ENCODE measurements at regions not wholly inside any gene's neighbourhood (a gene's known extent, or its start where the extent isn't known, plus 50 kb on each side); places are given as distances from the start of the nearest gene placed in this dataset.

DNA sequence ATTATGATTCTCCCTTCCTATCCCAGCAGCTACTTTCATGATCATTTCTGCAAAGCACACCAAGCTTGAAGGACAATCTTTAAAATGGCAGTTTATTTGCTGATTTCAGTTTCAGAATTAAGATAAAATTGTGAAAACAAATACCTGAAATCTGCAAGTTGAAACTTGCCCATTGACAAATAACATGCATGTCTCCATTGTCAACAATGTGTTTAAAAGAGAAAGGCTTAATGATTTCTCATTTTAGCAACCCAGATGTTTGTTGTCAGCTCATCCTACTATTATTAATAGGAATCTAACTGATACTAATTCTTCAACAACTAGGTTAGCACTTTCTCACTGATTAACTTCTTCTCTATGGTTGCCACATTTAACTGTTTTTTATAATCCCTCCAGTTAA lies 474.6 kb downstream of the PRKD1 start:
- H3K27ac ChIP-seq, result no peak overlapping the region

More for the DNA sequence above, 474.6 kb downstream of the PRKD1 start:
- no peak for DNase-seq (ENCODE audit: low read depth in 1 of 2, low spot score in 1 of 2)
- CTCF ChIA-PET, result no interaction called here
- H3K4me3 ChIP-seq, result no peak overlapping the region
- H3K9me3 ChIP-seq, result no peaks in the 10 kb centered on the region
- POLR2A ChIA-PET, result no interaction called here
- H3K4me2 ChIP-seq, result no peak overlapping the region
- no peak for FAIRE-seq
- H3K4me1 ChIP-seq, result no peaks in the 10 kb centered on the region
- no peak for TF ChIP-seq MYC (IDR thresholded peaks at IDR 0.05; ENCODE audit: borderline replicate concordance, low read length)
- TF ChIP-seq FOXS1 (CRISPR knock-in tag; IDR thresholded peaks at IDR 0.05), result no peak
- TF ChIP-seq CHD4 (IDR thresholded peaks at IDR 0.05; ENCODE audit: borderline replicate concordance), result no peak
- TF ChIP-seq, protein P1, sequence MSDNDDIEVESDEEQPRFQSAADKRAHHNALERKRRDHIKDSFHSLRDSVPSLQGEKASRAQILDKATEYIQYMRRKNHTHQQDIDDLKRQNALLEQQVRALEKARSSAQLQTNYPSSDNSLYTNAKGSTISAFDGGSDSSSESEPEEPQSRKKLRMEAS (IDR thresholded peaks at IDR 0.05), result no peak
- TF ChIP-seq CHD2 (IDR thresholded peaks at IDR 0.05; ENCODE audit: low read length, partially characterized antibody), result no peak
- TF ChIP-seq KDM1A (IDR thresholded peaks at IDR 0.05; ENCODE audit: low read depth), result no peak
- TF ChIP-seq, protein P2, sequence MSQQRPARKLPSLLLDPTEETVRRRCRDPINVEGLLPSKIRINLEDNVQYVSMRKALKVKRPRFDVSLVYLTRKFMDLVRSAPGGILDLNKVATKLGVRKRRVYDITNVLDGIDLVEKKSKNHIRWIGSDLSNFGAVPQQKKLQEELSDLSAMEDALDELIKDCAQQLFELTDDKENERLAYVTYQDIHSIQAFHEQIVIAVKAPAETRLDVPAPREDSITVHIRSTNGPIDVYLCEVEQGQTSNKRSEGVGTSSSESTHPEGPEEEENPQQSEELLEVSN (IDR thresholded peaks at IDR 0.05; ENCODE audit: borderline replicate concordance, low read depth), result no peak
- no peak for TF ChIP-seq HOXB13 (CRISPR knock-in tag; IDR thresholded peaks at IDR 0.05; ENCODE audit: low read depth)
- no peak for TF ChIP-seq NFE2L2 (conservative IDR thresholded peaks at IDR 0.05; ENCODE audit: low read length)
- TF ChIP-seq RAD21 (conservative IDR thresholded peaks at IDR 0.05 in 1 of 2, IDR thresholded peaks at IDR 0.05 in 1 of 2), result no peak
- no peak for TF ChIP-seq ZNF302 (CRISPR knock-in tag; IDR thresholded peaks at IDR 0.05)
- TF ChIP-seq, protein P3, sequence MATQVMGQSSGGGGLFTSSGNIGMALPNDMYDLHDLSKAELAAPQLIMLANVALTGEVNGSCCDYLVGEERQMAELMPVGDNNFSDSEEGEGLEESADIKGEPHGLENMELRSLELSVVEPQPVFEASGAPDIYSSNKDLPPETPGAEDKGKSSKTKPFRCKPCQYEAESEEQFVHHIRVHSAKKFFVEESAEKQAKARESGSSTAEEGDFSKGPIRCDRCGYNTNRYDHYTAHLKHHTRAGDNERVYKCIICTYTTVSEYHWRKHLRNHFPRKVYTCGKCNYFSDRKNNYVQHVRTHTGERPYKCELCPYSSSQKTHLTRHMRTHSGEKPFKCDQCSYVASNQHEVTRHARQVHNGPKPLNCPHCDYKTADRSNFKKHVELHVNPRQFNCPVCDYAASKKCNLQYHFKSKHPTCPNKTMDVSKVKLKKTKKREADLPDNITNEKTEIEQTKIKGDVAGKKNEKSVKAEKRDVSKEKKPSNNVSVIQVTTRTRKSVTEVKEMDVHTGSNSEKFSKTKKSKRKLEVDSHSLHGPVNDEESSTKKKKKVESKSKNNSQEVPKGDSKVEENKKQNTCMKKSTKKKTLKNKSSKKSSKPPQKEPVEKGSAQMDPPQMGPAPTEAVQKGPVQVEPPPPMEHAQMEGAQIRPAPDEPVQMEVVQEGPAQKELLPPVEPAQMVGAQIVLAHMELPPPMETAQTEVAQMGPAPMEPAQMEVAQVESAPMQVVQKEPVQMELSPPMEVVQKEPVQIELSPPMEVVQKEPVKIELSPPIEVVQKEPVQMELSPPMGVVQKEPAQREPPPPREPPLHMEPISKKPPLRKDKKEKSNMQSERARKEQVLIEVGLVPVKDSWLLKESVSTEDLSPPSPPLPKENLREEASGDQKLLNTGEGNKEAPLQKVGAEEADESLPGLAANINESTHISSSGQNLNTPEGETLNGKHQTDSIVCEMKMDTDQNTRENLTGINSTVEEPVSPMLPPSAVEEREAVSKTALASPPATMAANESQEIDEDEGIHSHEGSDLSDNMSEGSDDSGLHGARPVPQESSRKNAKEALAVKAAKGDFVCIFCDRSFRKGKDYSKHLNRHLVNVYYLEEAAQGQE (IDR thresholded peaks at IDR 0.05), result no peak
- TF ChIP-seq, protein P4, sequence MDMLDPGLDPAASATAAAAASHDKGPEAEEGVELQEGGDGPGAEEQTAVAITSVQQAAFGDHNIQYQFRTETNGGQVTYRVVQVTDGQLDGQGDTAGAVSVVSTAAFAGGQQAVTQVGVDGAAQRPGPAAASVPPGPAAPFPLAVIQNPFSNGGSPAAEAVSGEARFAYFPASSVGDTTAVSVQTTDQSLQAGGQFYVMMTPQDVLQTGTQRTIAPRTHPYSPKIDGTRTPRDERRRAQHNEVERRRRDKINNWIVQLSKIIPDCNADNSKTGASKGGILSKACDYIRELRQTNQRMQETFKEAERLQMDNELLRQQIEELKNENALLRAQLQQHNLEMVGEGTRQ (IDR thresholded peaks at IDR 0.05), result no peak
- TF ChIP-seq, protein P5, sequence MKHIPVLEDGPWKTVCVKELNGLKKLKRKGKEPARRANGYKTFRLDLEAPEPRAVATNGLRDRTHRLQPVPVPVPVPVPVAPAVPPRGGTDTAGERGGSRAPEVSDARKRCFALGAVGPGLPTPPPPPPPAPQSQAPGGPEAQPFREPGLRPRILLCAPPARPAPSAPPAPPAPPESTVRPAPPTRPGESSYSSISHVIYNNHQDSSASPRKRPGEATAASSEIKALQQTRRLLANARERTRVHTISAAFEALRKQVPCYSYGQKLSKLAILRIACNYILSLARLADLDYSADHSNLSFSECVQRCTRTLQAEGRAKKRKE (CRISPR knock-in tag; IDR thresholded peaks at IDR 0.05; ENCODE audit: low read depth), result no peak
- TF ChIP-seq, protein P6, sequence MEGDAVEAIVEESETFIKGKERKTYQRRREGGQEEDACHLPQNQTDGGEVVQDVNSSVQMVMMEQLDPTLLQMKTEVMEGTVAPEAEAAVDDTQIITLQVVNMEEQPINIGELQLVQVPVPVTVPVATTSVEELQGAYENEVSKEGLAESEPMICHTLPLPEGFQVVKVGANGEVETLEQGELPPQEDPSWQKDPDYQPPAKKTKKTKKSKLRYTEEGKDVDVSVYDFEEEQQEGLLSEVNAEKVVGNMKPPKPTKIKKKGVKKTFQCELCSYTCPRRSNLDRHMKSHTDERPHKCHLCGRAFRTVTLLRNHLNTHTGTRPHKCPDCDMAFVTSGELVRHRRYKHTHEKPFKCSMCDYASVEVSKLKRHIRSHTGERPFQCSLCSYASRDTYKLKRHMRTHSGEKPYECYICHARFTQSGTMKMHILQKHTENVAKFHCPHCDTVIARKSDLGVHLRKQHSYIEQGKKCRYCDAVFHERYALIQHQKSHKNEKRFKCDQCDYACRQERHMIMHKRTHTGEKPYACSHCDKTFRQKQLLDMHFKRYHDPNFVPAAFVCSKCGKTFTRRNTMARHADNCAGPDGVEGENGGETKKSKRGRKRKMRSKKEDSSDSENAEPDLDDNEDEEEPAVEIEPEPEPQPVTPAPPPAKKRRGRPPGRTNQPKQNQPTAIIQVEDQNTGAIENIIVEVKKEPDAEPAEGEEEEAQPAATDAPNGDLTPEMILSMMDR (IDR thresholded peaks at IDR 0.05), result no peak
- TF ChIP-seq, protein P7, sequence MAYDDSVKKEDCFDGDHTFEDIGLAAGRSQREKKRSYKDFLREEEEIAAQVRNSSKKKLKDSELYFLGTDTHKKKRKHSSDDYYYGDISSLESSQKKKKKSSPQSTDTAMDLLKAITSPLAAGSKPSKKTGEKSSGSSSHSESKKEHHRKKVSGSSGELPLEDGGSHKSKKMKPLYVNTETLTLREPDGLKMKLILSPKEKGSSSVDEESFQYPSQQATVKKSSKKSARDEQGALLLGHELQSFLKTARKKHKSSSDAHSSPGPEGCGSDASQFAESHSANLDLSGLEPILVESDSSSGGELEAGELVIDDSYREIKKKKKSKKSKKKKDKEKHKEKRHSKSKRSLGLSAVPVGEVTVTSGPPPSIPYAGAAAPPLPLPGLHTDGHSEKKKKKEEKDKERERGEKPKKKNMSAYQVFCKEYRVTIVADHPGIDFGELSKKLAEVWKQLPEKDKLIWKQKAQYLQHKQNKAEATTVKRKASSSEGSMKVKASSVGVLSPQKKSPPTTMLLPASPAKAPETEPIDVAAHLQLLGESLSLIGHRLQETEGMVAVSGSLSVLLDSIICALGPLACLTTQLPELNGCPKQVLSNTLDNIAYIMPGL (CRISPR knock-in tag; IDR thresholded peaks at IDR 0.05; ENCODE audit: borderline replicate concordance), result no peak
- TF ChIP-seq ZSCAN20 (CRISPR knock-in tag; IDR thresholded peaks at IDR 0.05), result no peak
- TF ChIP-seq ESRRA (IDR thresholded peaks at IDR 0.05; ENCODE audit: borderline replicate concordance, low read length), result no peak
- no peak for TF ChIP-seq CEBPB (IDR thresholded peaks at IDR 0.05)
- ATAC-seq, result no peak

All from A549 (cell line).